Vagina (tissue), 2 donors: ENCODE measurements at regions not wholly inside any gene's neighbourhood (a gene's known extent, or its start where the extent isn't known, plus 50 kb on each side); places are given as distances from the start of the nearest gene placed in this dataset.

Experiments
- POLR2A ChIP-seq, 2 donors: fragments of 450-650 bp; IDR thresholded peaks; one replicate each; pipeline ENCODE4 v1.6.1; 2017; ENCODE audit warnings: antibody characterized with exemption in 2 of 2, mild to moderate bottlenecking in 2 of 2, moderate library complexity in 2 of 2
- POLR2AphosphoS5 ChIP-seq, 2 donors: sonication (generic); formaldehyde crosslinking; IDR thresholded peaks; one replicate each; pipeline ENCODE4 v1.9.0; 2017; ENCODE audit warnings: antibody characterized with exemption in 2 of 2, mild to moderate bottlenecking in 2 of 2, low read depth in 1 of 2; ENCODE audit not compliant: insufficient read depth in 1 of 2

- TF ChIP-seq POLR2AphosphoS5 (IDR thresholded peaks at IDR 0.05; ENCODE audit: insufficient read depth in 1 of 2, low read depth in 1 of 2) (no peak), POLR2A (IDR thresholded peaks at IDR 0.05) (no peak)
Observed at GRCh38 chr1:189859385-189859977, 618.2 kb downstream of the BRINP3 start.
